GM12891 (cell line): ENCODE measurements at regions not wholly inside any gene's neighbourhood (a gene's known extent, or its start where the extent isn't known, plus 50 kb on each side); places are given as distances from the start of the nearest gene placed in this dataset.

ENCODE experiments used
- DNase-seq: peaks from one replicate; pipeline ENCODE4 v3.0.0; 2011; ENCODE audit warnings: low spot score; ENCODE audit not compliant: insufficient read length
- FAIRE-seq: peaks from 2 replicates; lab custom pipeline; 2011; peaks lifted over from hg19 to GRCh38; lab: Jason Lieb, UNC
- PAX5 ChIP-seq: IDR thresholded peaks from 2 replicates; pipeline ENCODE4 v1.6.1; 2011; ENCODE audit warnings: low read length, moderate library complexity, mild to moderate bottlenecking; ENCODE audit not compliant: insufficient read depth, severe bottlenecking
- POLR2A ChIP-seq: IDR thresholded peaks from 2 replicates; pipeline ENCODE4 v1.6.1; 2011; ENCODE audit warnings: low read depth, low read length, control low read depth
- POLR2AphosphoS5 ChIP-seq: IDR thresholded peaks from 2 replicates; pipeline ENCODE4 v1.6.1; 2011; ENCODE audit warnings: low read depth, low read length, control low read depth
- POU2F2 ChIP-seq: IDR thresholded peaks from 2 replicates; pipeline ENCODE4 v1.6.1; 2011; ENCODE audit warnings: low read depth, mild to moderate bottlenecking, control low read depth, low read length, moderate library complexity
- SPI1 ChIP-seq: IDR thresholded peaks from 2 replicates; pipeline ENCODE4 v1.6.1; 2011; ENCODE audit warnings: low read depth, low read length, control low read depth
- TAF1 ChIP-seq: IDR thresholded peaks from 2 replicates; pipeline ENCODE4 v1.6.1; 2011; ENCODE audit warnings: low read depth, low read length, control low read depth

DNA sequence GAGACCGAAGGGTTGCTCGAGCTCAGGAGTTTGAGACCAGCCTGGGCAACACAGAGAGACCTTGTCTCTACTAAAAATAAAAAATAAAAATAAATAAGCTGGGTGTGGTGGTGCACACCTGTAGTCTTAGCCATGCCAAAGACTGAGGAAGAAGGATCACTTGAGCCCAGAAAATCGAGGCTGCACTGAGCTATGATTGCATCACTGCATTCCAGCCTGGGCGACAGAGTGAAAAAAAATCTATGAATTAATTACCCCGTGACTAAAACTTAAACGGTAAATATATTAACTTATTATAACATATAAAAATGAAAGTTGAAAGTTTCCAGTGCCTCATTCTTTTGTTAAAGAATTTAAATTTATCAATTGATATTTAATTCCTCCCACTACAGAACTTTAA lies 273.7 kb downstream of the KLF12 start:
- FAIRE-seq (no peak), DNase-seq (no peak)
- no peak for TF ChIP-seq PAX5
- TF ChIP-seq TAF1, result no peak
- no peak for TF ChIP-seq POLR2A
- no peak for TF ChIP-seq POU2F2
- TF ChIP-seq POLR2AphosphoS5, result no peak
- TF ChIP-seq SPI1, result no peak

DNA sequence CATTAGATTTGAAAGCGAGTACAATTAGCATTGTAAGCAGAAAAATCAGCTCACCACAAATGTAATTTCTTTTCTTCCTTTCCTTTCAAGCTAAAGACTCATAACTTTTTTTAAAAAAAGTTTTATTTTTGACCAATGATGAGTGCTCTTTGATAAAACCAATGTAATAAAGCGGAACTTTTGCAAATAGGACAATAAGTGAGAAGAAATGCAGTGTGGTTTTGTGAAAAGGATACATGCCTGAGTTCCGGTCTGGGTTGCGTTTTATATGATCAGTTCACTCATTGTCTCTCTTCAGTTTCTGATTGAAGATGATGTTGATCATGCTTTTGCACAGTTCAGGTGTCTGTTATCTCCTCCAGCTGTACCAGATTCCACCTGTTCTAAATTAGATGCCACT lies 274.4 kb downstream of the KLF12 start:
- DNase-seq, result no peak
- FAIRE-seq, result no peak
- no peak for TF ChIP-seq POLR2AphosphoS5
- no peak for TF ChIP-seq POU2F2
- no peak for TF ChIP-seq PAX5

DNA sequence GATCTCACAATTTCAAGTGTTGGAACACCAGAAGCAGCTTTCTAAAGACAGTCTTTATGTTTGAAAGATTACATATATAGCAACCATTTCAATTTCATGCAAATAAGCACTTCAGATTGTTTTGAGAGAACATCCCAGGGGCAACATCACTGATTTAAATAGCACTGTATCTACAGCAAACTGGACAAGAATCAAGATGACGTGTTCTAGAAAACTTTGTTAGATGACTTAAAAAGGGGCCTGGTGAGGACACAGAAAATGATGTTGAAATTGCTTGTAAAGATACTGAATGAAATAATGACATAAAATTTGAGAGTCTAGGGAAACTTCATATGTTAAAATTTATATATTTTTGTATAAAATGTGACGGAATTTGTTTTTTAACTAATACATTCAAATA lies 277.1 kb downstream of the KLF12 start:
- FAIRE-seq, result no peak
- TF ChIP-seq PAX5 (no peak), TAF1 (no peak), SPI1 (no peak), POLR2AphosphoS5 (no peak), POLR2A (no peak)

DNA sequence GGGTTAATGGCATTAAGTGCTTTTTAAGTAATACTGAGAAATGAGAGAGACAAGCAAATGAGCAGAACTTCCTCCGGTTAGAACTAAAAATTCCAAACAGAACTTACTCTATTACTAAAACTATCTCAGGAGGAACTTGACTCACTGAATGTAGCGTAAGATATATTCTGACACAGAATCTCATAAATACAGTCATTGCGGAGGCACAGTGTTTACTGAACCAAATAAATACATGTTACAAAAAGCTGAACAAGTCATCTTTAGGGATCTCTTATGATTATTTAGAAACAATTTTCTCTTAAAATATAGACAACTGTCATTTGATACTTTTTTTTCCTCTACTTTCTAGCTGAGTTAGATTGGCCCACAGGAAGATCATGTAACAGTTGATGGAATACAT lies 283.1 kb downstream of the KLF12 start:
- FAIRE-seq (no peak), DNase-seq (no peak)
- no peak for TF ChIP-seq TAF1
- no peak for TF ChIP-seq POLR2AphosphoS5
- no peak for TF ChIP-seq PAX5

More for the DNA sequence above, 277.1 kb downstream of the KLF12 start:
- no peak for DNase-seq

DNA sequence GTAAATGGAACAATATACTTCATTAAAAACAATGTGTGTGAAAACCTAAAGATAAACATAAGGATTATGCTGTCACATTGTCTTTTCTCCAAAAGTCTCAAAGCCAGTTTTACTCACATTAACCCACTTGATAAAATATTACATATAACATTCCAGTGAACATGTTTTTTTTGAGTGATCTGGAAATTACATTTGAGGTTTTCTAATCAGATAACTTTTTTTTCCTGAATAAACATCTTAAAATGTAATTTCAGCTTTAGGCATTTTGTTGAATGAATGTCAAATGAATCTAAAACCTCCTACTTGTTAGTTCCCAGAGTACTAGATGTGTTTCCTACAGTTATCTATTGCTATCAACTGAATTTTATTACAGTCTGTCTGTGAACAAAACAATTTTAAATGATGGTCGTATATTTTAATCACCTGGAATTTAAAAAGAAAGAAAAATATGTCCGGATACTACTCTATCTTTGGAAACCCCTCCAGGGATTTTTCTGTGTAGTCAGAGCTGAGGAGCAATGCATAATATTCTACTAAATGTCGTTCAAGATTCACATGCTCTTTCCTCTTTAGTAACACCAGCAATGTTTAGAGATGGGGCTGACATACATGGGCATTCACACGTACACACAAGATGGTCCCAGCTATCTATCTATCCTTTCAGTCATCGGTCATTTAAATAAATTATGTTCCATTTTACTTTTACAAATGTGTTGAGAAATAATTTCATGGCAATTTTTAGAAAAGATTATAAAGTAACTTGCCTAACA lies 283.9 kb downstream of the KLF12 start:
- no peak for FAIRE-seq
- no peak for TF ChIP-seq POLR2AphosphoS5
- no peak for TF ChIP-seq POLR2A
- TF ChIP-seq PAX5, result no peak
- TF ChIP-seq POU2F2, result no peak
- TF ChIP-seq TAF1, result no peak
- TF ChIP-seq SPI1, result no peak
- no peak for DNase-seq

- no peak for TF ChIP-seq TAF1
- TF ChIP-seq PAX5, result no peak
- TF ChIP-seq POU2F2, result no peak
- TF ChIP-seq POLR2AphosphoS5, result no peak
- TF ChIP-seq POLR2A, result no peak
- TF ChIP-seq SPI1, result no peak
- no peak for DNase-seq
- FAIRE-seq, result no peak
Measured at GRCh38 chr13:73849292-73849691, 284.9 kb downstream of the KLF12 start.

GRCh38 chr13:73844986-73845385 lies 289.2 kb downstream of the KLF12 start:
- FAIRE-seq, result no peak
- no peak for TF ChIP-seq SPI1
- TF ChIP-seq POU2F2, result no peak
- TF ChIP-seq POLR2A, result no peak
- TF ChIP-seq POLR2AphosphoS5, result no peak
- TF ChIP-seq PAX5, result no peak
- no peak for TF ChIP-seq TAF1
- DNase-seq, result no peak

DNA sequence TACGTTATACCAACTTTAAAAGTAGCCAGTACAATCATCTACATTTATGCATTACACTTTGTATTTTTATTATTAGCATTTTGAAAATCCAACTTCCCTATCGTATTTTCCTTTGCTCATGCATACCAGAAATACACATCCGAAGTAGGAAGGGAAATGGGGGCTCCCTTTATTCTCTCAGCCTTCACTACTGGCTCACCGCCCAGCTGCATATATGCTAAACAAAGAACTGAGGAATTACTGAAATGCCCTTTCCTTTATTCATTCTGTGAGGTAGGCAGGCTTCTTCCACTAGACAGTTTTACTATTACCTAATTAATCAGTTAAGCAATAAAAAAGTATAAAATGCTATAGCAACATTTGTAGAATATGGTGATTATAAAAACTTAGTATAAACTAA lies 291.6 kb downstream of the KLF12 start:
- no peak for FAIRE-seq
- no peak for DNase-seq
- TF ChIP-seq POLR2AphosphoS5, result no peak
- TF ChIP-seq SPI1, result no peak
- no peak for TF ChIP-seq TAF1
- TF ChIP-seq PAX5, result no peak
- TF ChIP-seq POLR2A, result no peak
- TF ChIP-seq POU2F2, result no peak

DNA sequence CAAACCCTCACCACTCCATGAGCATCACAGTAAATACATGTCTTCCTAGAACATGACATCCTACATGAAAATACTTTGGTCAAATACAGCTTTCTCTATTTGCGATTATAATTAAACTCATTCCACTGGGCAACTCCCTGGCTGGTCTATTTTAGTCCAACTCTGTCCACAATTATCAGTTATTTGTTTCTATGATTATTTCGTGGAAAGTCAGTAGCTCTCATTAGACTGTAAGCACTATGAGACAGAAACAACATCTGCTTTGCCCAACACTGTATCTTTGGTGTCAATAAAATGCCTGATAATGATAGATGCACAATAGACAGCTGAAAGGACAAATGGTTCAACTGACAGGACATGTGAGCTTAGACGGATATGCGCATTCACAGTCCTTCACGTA lies 292.0 kb downstream of the KLF12 start:
- no peak for TF ChIP-seq TAF1
- no peak for TF ChIP-seq POLR2A
- DNase-seq, result no peak
- FAIRE-seq, result no peak

DNA sequence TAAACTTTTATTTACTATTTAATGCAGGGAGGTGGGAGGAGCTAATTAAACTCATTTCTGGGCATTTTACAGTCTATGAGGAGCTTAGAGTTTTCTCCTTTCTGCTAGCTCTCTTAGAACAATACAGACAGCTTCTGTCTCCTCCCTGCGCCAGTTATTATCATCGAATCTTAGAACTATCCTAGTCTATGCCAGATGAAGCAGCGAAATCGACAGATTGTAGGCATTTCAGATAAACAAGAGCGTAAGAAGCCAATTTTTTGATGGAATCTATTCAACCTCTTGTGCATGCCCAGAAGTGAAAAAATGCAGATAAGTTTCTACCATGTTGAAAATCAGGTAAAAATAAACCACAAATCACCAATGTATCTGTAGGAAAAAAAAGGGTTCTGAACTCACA lies 297.1 kb downstream of the KLF12 start:
- TF ChIP-seq SPI1 (no peak), PAX5 (no peak), POLR2A (no peak), TAF1 (no peak), POLR2AphosphoS5 (no peak), POU2F2 (no peak)
- no peak for FAIRE-seq
- DNase-seq, result no peak
